GM18498 (cell line): ENCODE measurements at regions not wholly inside any gene's neighbourhood (a gene's known extent, or its start where the extent isn't known, plus 50 kb on each side); places are given as distances from the start of the nearest gene placed in this dataset.
"Not testable (repeated sequence)": the region's sequence is repeated elsewhere in the genome, so short reads cannot be mapped to it uniquely, and the experiment has no call there.

Source experiments
- ATAC-seq: cut with Tn5 transposase; IDR thresholded peaks from one replicate; pipeline ENCODE4 v1.9.1; 2021; ENCODE audit warnings: mild to moderate bottlenecking, moderate library complexity; ENCODE audit not compliant: unreplicated experiment

DNA sequence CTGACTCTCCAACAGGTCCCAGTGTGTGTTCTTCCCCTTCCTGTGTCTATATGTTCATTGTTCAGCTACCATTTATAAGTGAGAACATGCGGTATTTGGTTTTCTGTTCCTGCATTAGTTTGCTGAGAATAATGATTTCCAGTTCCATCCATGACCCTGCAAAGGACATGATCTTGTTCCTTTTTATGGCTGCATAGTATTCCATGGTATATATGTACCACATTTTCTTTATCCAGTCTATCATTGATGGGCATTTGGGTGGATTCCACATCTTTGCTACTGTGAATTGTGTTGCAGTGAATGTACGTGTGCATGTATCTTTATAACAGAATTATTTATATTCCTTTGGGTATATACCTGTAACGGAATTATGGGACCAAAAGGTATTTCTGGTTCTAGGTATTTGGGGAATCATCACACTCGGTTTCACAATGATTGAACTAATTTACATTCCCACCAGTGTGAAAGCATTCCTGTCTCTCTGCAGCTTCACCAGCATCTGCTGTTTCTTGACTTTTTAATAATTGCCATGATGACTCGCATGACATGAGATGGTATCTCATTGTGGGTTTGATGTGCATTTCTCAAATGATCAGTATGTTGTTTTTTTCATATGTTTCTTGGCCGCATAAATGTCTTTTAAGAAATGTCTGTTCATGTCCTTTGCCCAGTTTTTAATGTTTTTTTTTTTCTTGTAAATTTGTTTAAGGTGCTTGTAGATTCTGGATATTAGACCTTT, 60.2 kb downstream of the LSMEM1 start:
- no peak for ATAC-seq

DNA sequence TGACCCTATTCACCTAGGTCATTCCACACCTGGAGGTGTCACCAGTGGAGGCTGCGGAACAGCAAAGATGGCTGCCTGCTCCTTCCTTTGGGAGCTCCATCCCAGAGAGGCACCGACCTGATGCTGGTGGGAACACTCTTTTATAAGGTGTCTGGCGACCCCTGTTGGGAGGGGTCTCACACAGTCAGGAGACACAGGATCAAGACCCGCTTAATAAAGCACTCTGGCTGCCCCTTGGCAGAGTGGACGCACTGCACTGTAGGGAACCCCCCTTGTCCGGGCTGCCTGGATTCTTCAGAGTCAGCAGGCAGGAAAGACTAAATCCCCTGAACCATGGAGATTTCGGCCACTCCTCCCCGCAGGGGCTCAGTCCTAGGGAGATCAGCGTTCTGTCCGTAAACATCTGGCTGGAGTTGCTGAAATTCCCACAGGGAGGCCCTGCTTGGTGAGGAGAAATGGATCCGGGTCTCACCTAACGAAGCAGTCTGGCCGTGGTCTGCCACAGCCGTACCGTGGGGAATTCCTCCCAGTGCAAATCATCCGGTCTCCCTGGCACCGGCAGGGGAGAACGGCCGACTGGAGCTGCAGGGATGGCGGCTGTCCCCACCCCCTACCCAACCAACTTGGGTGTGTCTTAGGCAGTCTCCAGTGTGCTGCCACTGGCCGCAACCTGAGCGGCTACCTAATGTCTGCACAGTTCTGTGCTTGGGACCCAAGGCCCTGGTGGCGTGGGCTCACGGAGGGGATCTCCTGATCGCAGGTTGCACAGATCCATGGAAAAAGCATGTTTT, 66.1 kb downstream of the LSMEM1 start:
- no peak for ATAC-seq

DNA sequence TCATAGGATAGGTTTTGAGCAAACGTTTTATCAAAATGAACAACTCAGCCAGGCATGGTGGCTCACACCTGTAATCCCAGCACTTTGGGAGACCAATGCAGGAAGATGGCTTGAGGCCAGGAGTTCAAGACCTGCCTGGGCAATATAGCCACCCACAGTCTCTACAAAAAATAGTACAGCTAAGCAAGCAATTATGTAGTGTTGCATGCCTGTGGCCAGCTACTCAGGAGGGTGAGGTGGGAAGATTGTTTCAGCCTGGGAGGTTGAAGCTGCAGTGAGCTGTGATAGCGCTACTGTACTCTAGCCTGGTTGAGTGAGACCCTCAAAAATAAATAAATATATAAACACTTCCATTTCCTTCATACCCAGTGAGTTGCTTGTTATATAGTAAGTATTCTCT, 67.1 kb downstream of the LSMEM1 start:
- ATAC-seq: no peak

- ATAC-seq: peak; percentile 93
Observed at GRCh38 chr7:112550468-112551060, 69.8 kb downstream of the LSMEM1 start.

DNA sequence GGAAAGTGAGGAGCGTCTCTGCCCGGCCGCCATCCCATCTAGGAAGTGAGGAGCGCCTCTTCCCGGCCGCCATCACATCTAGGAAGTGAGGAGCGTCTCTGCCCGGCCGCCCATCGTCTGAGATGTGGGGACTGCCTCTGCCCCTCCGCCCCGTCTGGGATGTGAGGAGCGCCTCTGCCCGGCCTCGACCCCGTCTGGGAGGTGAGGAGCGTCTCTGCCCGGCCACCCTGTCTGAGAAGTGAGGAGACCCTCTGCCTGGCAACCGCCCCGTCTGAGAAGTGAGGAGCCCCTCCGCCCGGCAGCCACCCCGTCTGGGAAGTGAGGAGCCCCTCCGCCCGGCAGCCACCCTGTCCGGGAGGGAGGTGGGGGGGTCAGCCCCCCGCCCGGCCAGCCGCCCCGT, 70.7 kb downstream of the LSMEM1 start:
- ATAC-seq: not testable (repeated sequence)

DNA sequence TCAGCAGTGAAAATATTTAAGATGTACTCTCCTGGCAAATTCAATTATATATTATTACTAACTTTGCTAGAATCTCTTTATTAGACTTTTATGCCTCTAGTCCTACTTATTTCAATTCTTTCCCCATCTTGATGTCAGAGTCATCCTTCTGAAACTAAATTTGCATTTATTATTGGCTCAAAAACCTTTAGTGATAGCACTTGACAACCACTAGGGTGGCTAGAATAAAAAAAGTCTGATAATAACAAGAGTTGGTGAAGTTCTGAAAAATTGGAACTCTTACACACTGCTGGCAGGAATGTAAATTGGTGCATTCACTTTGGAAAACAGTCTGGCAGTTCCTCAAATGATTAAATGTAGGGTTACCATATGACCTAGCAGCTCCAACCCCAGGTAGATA, 73.8 kb downstream of the LSMEM1 start:
- no peak for ATAC-seq

GRCh38 chr7:112556633-112557032, 75.8 kb downstream of the LSMEM1 start:
- peak; percentile 93 for ATAC-seq

- ATAC-seq: no peak
Observed at GRCh38 chr7:112566442-112567324, 85.9 kb downstream of the LSMEM1 start.

- ATAC-seq: no peak
Observed at GRCh38 chr7:112567388-112567787, 86.6 kb downstream of the LSMEM1 start.

DNA sequence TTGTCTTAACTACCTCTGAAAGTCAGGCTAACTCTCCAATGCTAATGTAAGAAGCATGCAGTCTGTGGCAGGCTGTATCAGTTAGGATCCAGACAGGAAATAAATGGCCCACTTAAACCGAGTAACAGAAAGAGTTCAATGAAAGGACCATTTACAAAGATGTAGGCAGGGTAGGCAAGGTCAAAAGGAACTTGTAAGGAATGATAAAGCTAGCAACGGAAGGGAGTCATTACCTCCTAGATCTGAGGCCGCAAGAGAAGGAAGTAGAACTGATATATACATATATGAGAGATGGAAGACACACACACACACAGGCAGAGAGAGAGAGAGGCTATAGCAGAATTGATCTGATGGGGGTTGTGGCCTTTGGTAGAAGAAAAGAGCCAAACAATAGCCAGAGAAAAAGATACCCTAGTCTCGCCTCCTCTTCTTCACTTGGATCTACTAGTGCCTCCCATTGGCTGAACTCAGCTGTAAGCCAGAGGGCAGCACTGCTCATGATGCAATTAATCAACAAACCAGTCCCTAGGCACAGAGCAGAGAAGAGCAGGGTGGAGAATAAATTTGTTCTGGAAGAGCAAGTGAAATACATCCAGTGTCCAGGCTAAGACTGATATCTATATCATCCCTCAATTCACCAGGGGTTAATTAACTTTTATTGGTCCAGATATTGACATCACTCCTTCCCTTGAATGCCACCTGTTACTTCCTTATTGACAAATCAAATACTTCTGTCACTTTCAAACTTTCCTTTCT, 91.2 kb downstream of the LSMEM1 start:
- ATAC-seq: peak; percentile 60

GRCh38 chr7:112572669-112573301, 92.0 kb downstream of the LSMEM1 start:
- ATAC-seq: peak; percentile 46

DNA sequence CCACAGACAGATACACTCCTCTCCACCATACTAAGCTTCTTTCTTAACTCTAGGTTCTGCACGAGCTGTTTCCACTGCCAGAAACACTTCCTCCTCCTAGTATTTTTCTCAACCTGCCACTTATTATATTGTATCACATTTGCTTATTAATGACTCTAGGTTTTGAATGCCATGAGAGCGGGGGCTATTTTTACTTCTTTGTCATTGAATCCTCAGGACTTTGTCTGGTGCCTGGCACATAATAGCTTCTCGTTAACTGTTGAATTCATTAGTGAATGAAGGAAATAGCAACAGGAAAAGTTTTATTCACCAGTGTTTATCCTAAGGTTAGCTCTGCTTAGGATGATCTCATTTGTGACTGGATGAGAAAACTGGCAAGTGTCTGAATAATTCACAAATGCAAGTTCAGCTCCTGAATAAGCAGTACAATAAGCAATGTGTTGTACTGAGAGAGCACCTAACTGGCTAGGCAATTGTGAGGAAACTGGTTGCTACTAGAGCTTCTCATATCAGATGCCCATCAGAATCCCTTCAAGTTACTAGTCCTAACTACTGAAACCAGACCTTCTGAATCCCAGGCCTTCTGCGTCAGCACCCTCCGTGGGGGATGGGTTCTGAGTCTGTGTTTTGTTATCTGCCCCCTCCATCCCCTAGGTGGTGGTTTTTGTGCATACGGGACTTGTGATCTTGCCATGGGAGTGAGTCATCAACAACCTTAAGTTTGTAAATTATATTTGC, 92.7 kb downstream of the LSMEM1 start:
- ATAC-seq: no peak

GRCh38 chr7:112575864-112576263, 95.1 kb downstream of the LSMEM1 start:
- no peak for ATAC-seq

GRCh38 chr7:112579388-112579787, 98.6 kb downstream of the LSMEM1 start:
- no peak for ATAC-seq

- no peak for ATAC-seq
Observed at GRCh38 chr7:112580717-112581435, 100.1 kb downstream of the LSMEM1 start.

GRCh38 chr7:112581529-112581928, 100.7 kb downstream of the LSMEM1 start:
- no peak for ATAC-seq

DNA sequence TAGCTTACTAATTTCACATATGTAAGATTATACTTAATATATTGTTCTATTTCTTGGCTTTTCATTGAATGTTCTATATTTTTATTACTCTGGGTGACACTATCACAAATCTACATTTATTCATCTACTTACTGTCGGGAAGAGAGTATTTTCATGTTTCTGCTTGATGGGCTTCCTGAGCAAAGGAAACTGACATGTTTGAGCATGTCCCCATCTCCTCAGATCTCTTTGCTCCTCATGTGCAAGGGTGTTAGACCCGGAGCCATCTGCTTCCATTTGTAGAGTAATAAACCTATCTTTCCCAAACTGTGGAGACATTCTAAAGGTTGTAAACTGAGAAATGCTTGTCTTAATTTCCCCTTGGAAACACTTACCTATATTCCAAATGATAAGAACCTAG, 103.5 kb downstream of the LSMEM1 start:
- ATAC-seq: no peak

DNA sequence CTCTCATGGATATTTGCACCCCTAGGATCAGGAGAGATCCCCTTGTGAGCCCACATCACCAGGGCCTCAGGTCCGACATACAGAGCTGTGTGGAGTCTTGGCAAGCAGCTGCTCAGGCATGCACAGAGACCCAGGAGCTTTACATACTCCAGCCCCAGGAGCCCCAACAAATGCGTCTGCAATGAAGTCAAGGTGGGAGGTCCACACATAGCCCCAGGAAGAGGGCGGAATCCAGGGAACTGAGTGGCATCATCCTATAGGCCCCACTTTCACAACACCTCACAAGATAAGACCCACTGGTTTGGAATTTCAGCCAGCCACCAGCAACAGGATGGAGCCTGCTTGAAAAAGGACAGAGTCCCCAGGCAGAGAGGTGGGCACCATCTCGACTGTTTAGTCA, 106.7 kb downstream of the LSMEM1 start:
- ATAC-seq: no peak
